PC-9 (cell line): ENCODE measurements at regions not wholly inside any gene's neighbourhood (a gene's known extent, or its start where the extent isn't known, plus 50 kb on each side); places are given as distances from the start of the nearest gene placed in this dataset.

Experiments used
- BruUV-seq: library from RNA; stranded (reverse); fragments of 400-500 nt; replicated peaks from 2 replicates; lab custom pipeline; 2021; lab: Mats Ljungman, UMichigan
- CTCF ChIA-PET: fragments of 300-600 bp; sonication (Branson Sonifier 250); formaldehyde crosslinking; loops from one replicate; lab custom pipeline; 2022; ENCODE audit warnings: antibody characterized with exemption; lab: Charles Lee
- POLR2A ChIA-PET: fragments of 300-600 bp; sonication (Branson Sonifier 250); formaldehyde crosslinking; loops from one replicate; lab custom pipeline; 2022; ENCODE audit warnings: antibody characterized with exemption; ENCODE audit not compliant: unreplicated experiment; lab: Charles Lee
- DNase-seq, 2 experiments: peaks; one replicate each; pipeline versions ENCODE4 v3.0.0 to v3.0.0-alpha.2; 2015 to 2022; ENCODE audit warnings: mixed read lengths in 1 of 2
- H2AFZ ChIP-seq: fragments of 200-600 bp; sonication (generic); 2 replicates; pipeline ENCODE4 v1.8.1; 2017; ENCODE audit warnings: antibody characterized with exemption
- H3F3A ChIP-seq: fragments of 200-600 bp; sonication (generic); 2 replicates; pipeline ENCODE4 v1.8.1; 2017; ENCODE audit warnings: antibody characterized with exemption, mild to moderate bottlenecking, low read depth; ENCODE audit not compliant: insufficient read depth
- H3K27ac ChIP-seq: fragments of 200-600 bp; sonication (generic); 2 replicates; pipeline ENCODE4 v1.6.1; 2016; ENCODE audit warnings: mixed run types
- H3K27me3 ChIP-seq: fragments of 200-600 bp; sonication (generic); 2 replicates; pipeline ENCODE4 v1.6.1; 2016; ENCODE audit warnings: low read depth, mixed run types; ENCODE audit not compliant: insufficient read depth
- H3K36me3 ChIP-seq: fragments of 200-600 bp; sonication (generic); 2 replicates; pipeline ENCODE4 v1.6.1; 2016; ENCODE audit warnings: low read depth, mixed run types
- H3K4me1 ChIP-seq: fragments of 200-600 bp; sonication (generic); replicated peaks from 2 replicates; pipeline ENCODE4 v1.6.1; 2016; ENCODE audit warnings: mixed run types; ENCODE audit not compliant: insufficient read depth
- H3K4me2 ChIP-seq: fragments of 200-600 bp; sonication (generic); 2 replicates; pipeline ENCODE4 v1.6.1; 2017; ENCODE audit warnings: mixed run types
- H3K4me3 ChIP-seq: fragments of 200-600 bp; sonication (generic); 2 replicates; pipeline ENCODE4 v1.6.1; 2016; ENCODE audit warnings: mixed run types
- H3K79me2 ChIP-seq: fragments of 200-600 bp; sonication (generic); 2 replicates; pipeline ENCODE4 v1.6.1; 2017; ENCODE audit warnings: low read depth, mixed run types
- H3K9me2 ChIP-seq: fragments of 200-600 bp; sonication (generic); 2 replicates; pipeline ENCODE4 v1.8.1; 2017; ENCODE audit warnings: mild to moderate bottlenecking; ENCODE audit not compliant: insufficient read depth
- H3K9me3 ChIP-seq: fragments of 200-600 bp; sonication (generic); 2 replicates; pipeline ENCODE4 v1.8.1; 2016; ENCODE audit warnings: low read depth; ENCODE audit not compliant: insufficient read depth
- H4K20me1 ChIP-seq: fragments of 200-600 bp; sonication (generic); 2 replicates; pipeline ENCODE4 v1.8.1; 2017; ENCODE audit not compliant: insufficient read depth
- CTCF ChIP-seq: fragments of 200-600 bp; sonication (generic); conservative IDR thresholded peaks from 2 replicates; pipeline ENCODE4 v1.6.1; 2017; ENCODE audit warnings: mixed run types, antibody characterized with exemption, mild to moderate bottlenecking, moderate library complexity
- EZH2 ChIP-seq: fragments of 200-600 bp; sonication (generic); IDR thresholded peaks from 2 replicates; pipeline ENCODE4 v1.8.0; 2017; ENCODE audit warnings: antibody characterized with exemption, low read depth
- intact Hi-C: fragments of 100-400 bp; cut with micrococcal nuclease; formaldehyde crosslinking; loops from one replicate; pipeline ENCODE4 v1.10.0; 2022; ENCODE audit not compliant: unreplicated experiment

GRCh38 chr9:110125763-110126351 is 82.1 kb downstream of the C9orf152 start:
- H3K27me3 ChIP-seq, result no peaks in the 10 kb centered on the region
- intact Hi-C loops, result no loop called here
- H3K4me1 ChIP-seq, result peaks cover 20% of the 10 kb centered on the region
- peaks cover 33% of the 10 kb centered on the region for H3K79me2 ChIP-seq
- H3F3A ChIP-seq, result peaks cover 10% of the 10 kb centered on the region
- ChIA-PET POLR2A (no interaction called here), CTCF (interaction anchor here (0.6 kb wide), 2 partner anchors 122 to 611 kb away, joined by 6 to 9 read pairs; no protein-coding TSS in a partner anchor)
- H4K20me1 ChIP-seq, result no peaks in the 10 kb centered on the region
- DNase-seq, result no peak
- no TSS peak for BruUV-seq
- H3K9me2 ChIP-seq, result no peaks in the 10 kb centered on the region
- H3K9me3 ChIP-seq, result no peaks in the 10 kb centered on the region
- no peak overlapping the region for H3K27ac ChIP-seq
- H2AFZ ChIP-seq, result no peak overlapping the region
- no peak overlapping the region for H3K4me2 ChIP-seq
- TF ChIP-seq CTCF (no peak), EZH2 (no peak)
- H3K36me3 ChIP-seq, result no peaks in the 10 kb centered on the region
- H3K4me3 ChIP-seq, result no peak overlapping the region

GRCh38 chr9:110126499-110126941 is 81.4 kb downstream of the C9orf152 start:
- peaks cover 26% of the 10 kb centered on the region for H3K4me1 ChIP-seq
- BruUV-seq, result no TSS peak
- H3K9me2 ChIP-seq, result no peaks in the 10 kb centered on the region
- H3F3A ChIP-seq, result peaks cover 16% of the 10 kb centered on the region
- no peaks in the 10 kb centered on the region for H3K27me3 ChIP-seq
- TF ChIP-seq EZH2, result no peak
- no peak for TF ChIP-seq CTCF
- no peak overlapping the region for H3K4me3 ChIP-seq
- no peak for DNase-seq
- no peak overlapping the region for H3K27ac ChIP-seq
- H2AFZ ChIP-seq, result no peak overlapping the region
- H4K20me1 ChIP-seq, result no peaks in the 10 kb centered on the region
- no peak overlapping the region for H3K4me2 ChIP-seq
- POLR2A ChIA-PET, result no interaction called here
- intact Hi-C loops, result no loop called here
- H3K36me3 ChIP-seq, result no peaks in the 10 kb centered on the region
- H3K9me3 ChIP-seq, result no peaks in the 10 kb centered on the region
- H3K79me2 ChIP-seq, result peaks cover 33% of the 10 kb centered on the region
- CTCF ChIA-PET, result interaction anchor here (0.6 kb wide), 1 partner anchor 121 kb away, joined by 9 read pairs; no protein-coding TSS in a partner anchor

DNA sequence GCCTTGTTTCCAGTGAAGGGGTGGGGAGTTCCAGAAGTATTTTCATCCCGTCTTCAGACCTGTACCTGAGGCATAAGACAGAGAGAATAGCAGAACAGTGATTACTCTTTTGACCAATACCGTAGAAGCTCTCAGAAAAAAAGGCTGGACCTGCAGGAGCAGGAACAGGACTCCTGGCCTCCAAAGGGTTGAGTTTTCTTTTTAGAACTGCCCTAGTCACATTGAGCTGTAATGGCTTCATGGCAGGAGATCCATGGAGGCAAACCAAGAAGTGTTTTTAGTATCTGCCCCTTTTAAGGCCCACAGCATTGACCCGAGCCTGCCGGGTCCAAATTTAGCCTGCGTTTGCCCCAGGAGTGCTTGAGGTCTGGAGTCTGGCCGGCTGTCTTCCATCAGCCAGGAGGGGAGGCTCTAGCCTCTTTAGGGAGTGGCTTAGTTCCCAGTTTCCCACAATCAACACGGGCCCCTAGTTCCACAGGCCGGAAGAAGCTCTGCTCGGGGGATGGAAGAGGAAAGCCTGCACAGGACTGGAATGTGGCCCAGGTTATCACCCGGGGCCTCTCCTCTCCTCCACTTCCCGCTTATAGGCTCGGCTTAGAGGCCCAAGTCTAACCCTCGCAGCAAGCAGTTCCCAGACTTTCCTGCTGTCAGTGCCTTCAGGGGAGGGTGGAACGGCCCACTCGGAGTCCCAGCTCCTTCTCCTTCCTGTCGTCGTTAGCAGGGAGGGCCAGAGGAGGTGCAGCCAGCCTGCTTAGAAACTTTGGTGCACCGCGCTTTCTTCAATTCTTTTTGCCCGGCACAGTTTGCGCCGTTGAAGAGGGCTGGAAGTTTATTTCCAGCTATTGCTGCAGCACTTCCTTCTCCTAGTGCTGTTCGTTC is 80.7 kb downstream of the C9orf152 start:
- H3K27ac ChIP-seq, result no peak overlapping the region
- H3K36me3 ChIP-seq, result no peaks in the 10 kb centered on the region
- peaks cover 32% of the 10 kb centered on the region for H3K79me2 ChIP-seq
- POLR2A ChIA-PET, result no interaction called here
- H3K9me3 ChIP-seq, result no peaks in the 10 kb centered on the region
- no peaks in the 10 kb centered on the region for H3K9me2 ChIP-seq
- no peak overlapping the region for H2AFZ ChIP-seq
- no peak for TF ChIP-seq CTCF
- TF ChIP-seq EZH2, result no peak
- intact Hi-C loops, result no loop called here
- H3K4me3 ChIP-seq, result no peak overlapping the region
- no peaks in the 10 kb centered on the region for H3K27me3 ChIP-seq
- H4K20me1 ChIP-seq, result no peaks in the 10 kb centered on the region
- BruUV-seq, result no TSS peak
- H3K4me2 ChIP-seq, result no peak overlapping the region
- DNase-seq, result no peak
- CTCF ChIA-PET, result no interaction called here
- peaks cover 23% of the 10 kb centered on the region for H3F3A ChIP-seq
- H3K4me1 ChIP-seq, result peaks cover 34% of the 10 kb centered on the region
